ENCODE measurements at regions not wholly inside any gene's neighbourhood (a gene's known extent, or its start where the extent isn't known, plus 50 kb on each side); places are given as distances from the start of the nearest gene placed in this dataset.

DNA sequence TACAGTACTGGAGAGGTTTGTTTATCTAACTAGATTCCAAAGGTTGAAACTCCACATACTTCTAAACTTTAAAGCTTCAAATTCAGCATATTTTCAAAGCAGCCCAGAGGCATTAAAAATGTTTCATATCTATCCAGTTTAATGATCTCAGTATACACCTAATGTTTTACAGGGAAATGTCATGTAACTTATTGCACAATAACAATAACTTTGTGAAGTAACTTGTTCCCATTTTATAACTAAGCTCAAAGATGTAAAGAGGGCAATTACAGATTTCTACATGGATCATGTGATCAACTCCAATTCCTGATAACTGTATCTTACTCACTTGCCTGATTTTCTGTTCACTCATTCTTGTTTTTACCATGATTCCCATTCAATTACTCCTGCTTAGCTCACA, 610.0 kb downstream of the TAF11L14 start:
- TF ChIP-seq, protein P1, sequence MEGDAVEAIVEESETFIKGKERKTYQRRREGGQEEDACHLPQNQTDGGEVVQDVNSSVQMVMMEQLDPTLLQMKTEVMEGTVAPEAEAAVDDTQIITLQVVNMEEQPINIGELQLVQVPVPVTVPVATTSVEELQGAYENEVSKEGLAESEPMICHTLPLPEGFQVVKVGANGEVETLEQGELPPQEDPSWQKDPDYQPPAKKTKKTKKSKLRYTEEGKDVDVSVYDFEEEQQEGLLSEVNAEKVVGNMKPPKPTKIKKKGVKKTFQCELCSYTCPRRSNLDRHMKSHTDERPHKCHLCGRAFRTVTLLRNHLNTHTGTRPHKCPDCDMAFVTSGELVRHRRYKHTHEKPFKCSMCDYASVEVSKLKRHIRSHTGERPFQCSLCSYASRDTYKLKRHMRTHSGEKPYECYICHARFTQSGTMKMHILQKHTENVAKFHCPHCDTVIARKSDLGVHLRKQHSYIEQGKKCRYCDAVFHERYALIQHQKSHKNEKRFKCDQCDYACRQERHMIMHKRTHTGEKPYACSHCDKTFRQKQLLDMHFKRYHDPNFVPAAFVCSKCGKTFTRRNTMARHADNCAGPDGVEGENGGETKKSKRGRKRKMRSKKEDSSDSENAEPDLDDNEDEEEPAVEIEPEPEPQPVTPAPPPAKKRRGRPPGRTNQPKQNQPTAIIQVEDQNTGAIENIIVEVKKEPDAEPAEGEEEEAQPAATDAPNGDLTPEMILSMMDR (IDR thresholded peaks at IDR 0.05): no peak
- no peak for TF ChIP-seq ZFX (IDR thresholded peaks at IDR 0.05; ENCODE audit: borderline replicate concordance)

Data from 22Rv1 (cell line).